AG04450 (cell line): ENCODE measurements at regions not wholly inside any gene's neighbourhood (a gene's known extent, or its start where the extent isn't known, plus 50 kb on each side); places are given as distances from the start of the nearest gene placed in this dataset.

Source experiments
- CTCF ChIA-PET: fragments of 300-600, 350-600 bp; formaldehyde crosslinking; extraction: SDS; loops from one replicate; lab custom pipeline; 2022; ENCODE audit warnings: antibody characterized with exemption, inconsistent platforms; lab: Charles Lee
- POLR2A ChIA-PET: fragments of 350-600 bp; formaldehyde crosslinking; extraction: SDS; loops from one replicate; lab custom pipeline; 2021; ENCODE audit warnings: antibody characterized with exemption, inconsistent platforms; lab: Yijun Ruan, JAX
- DNase-seq: peaks from one replicate; pipeline ENCODE4 v3.0.0-alpha.2; 2011; ENCODE audit warnings: low read depth, low spot score
- H3K27ac ChIP-seq: one replicate; pipeline ENCODE4 v1.5.1; 2012; ENCODE audit warnings: low read depth, low read length, control low read depth
- H3K27me3 ChIP-seq: one replicate; pipeline ENCODE4 v1.6.0; 2012; ENCODE audit warnings: low read length; ENCODE audit not compliant: control insufficient read depth, insufficient read depth
- H3K4me3 ChIP-seq: 2 replicates; pipeline ENCODE4 v1.5.1; 2011; ENCODE audit warnings: mild to moderate bottlenecking, low read depth, low read length, control low read depth
- H3K9me3 ChIP-seq: 2 replicates; pipeline ENCODE4 v1.5.1; 2012; ENCODE audit warnings: low read length; ENCODE audit not compliant: control insufficient read depth, insufficient read depth
- TF ChIP-seq, protein P1 (sequence below): IDR thresholded peaks from 2 replicates; pipeline ENCODE4 v1.5.1; 2011; ENCODE audit warnings: low read depth, low read length, control low read depth, inconsistent platforms

DNA sequence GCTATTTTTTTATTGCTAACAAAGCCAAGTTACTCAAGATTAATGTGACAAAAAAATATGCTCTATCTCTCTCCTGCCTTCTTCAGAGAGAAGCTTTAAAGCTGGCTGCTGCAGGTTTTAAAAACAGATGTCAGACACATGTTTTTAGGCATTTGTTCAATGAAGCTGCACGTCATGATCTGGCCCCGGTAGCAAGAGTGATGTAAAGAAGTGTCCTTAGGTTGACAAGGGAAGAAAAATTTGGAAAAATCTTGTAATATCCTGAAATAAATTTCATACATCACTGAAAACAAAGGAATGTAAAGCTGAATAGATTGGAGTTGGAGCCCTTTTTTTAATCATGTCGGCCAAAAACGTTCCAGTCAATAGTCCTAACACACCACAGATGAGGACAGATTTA lies 531.4 kb upstream of the NBEA start:
- Histone ChIP-seq H3K4me3 (no peak overlapping the region), H3K27me3 (no peaks in the 10 kb centered on the region), H3K27ac (no peak overlapping the region), H3K9me3 (no peaks in the 10 kb centered on the region)
- no peak for DNase-seq
- TF ChIP-seq, protein P1, sequence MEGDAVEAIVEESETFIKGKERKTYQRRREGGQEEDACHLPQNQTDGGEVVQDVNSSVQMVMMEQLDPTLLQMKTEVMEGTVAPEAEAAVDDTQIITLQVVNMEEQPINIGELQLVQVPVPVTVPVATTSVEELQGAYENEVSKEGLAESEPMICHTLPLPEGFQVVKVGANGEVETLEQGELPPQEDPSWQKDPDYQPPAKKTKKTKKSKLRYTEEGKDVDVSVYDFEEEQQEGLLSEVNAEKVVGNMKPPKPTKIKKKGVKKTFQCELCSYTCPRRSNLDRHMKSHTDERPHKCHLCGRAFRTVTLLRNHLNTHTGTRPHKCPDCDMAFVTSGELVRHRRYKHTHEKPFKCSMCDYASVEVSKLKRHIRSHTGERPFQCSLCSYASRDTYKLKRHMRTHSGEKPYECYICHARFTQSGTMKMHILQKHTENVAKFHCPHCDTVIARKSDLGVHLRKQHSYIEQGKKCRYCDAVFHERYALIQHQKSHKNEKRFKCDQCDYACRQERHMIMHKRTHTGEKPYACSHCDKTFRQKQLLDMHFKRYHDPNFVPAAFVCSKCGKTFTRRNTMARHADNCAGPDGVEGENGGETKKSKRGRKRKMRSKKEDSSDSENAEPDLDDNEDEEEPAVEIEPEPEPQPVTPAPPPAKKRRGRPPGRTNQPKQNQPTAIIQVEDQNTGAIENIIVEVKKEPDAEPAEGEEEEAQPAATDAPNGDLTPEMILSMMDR, result no peak
- POLR2A ChIA-PET, result no interaction called here
- CTCF ChIA-PET, result interaction anchor here (1.0 kb wide), 1 partner anchor 53 kb away, joined by 3 read pairs; no protein-coding TSS in a partner anchor

- no peak for DNase-seq
- H3K27ac ChIP-seq, result no peak overlapping the region
- TF ChIP-seq, protein P1, result no peak
- ChIA-PET POLR2A (no interaction called here), CTCF (interaction anchor here (1.0 kb wide), 1 partner anchor 53 kb away, joined by 3 read pairs; no protein-coding TSS in a partner anchor)
- H3K9me3 ChIP-seq, result no peaks in the 10 kb centered on the region
- no peak overlapping the region for H3K4me3 ChIP-seq
- no peaks in the 10 kb centered on the region for H3K27me3 ChIP-seq
These were observed 530.9 kb upstream of the NBEA start for GRCh38 chr13:34411177-34411576.

DNA sequence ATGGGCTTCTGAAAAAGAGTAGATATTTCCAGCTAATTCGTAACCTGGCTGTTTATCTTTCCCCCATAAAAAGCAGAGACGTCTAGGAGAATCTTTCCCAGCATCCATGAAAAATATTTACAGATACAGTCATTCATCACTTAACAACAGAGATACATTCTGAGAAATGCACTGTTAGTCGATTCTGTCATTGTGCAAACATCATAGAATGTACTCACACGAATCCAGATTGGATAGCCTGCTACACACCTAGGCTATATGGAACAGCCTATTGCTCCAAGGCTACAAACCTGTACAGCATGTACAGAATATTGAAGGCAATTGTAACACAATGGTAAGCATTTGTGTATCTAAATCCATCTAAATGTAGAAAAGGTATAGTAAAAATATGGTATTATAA lies 530.2 kb upstream of the NBEA start:
- no peak for DNase-seq
- Histone ChIP-seq H3K27ac (no peak overlapping the region), H3K27me3 (no peaks in the 10 kb centered on the region), H3K9me3 (no peaks in the 10 kb centered on the region), H3K4me3 (no peak overlapping the region)
- TF ChIP-seq, protein P1, result no peak
- ChIA-PET POLR2A (interaction anchor here (0.6 kb wide), 1 partner anchor 778 kb away, joined by 3 read pairs; no protein-coding TSS in a partner anchor), CTCF (no interaction called here)

GRCh38 chr13:34412295-34412694 lies 529.8 kb upstream of the NBEA start:
- DNase-seq, result no peak
- Histone ChIP-seq H3K27me3 (no peaks in the 10 kb centered on the region), H3K4me3 (no peak overlapping the region), H3K9me3 (no peaks in the 10 kb centered on the region), H3K27ac (no peak overlapping the region)
- ChIA-PET CTCF (no interaction called here), POLR2A (interaction anchor here (0.6 kb wide), 1 partner anchor 778 kb away, joined by 3 read pairs; no protein-coding TSS in a partner anchor)
- TF ChIP-seq, protein P1, result no peak

DNA sequence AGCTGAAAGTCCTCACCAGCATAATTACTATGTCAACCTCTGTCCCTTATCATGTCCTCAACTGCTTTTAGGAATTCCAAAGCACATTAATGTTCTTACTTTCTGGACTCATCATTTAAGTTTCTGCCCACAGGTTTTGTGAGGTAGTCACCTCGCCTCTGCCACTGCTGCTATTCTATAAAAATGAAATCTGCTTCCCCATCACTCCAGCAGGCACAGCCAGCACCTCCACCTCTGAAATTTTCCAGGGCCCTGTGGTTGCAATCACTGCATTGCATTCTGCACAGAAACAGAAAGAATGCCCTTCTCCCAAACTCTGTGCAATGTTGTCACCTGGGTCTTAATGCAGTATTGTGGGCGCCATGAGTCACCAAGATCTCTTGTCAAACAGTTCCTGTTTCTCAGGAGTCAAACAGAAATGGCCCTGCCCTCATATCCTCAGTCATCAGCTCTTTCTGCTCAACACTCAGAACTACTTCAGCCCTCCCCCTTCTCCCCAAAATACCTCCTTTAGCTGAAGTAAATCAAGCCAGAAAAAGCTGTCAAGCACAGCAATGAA lies 529.2 kb upstream of the NBEA start:
- POLR2A ChIA-PET, result no interaction called here

More for the DNA sequence above, 529.2 kb upstream of the NBEA start:
- Histone ChIP-seq H3K27me3 (no peaks in the 10 kb centered on the region), H3K27ac (no peak overlapping the region), H3K4me3 (no peak overlapping the region), H3K9me3 (no peaks in the 10 kb centered on the region)
- CTCF ChIA-PET, result no interaction called here
- TF ChIP-seq, protein P1, result no peak
- DNase-seq, result no peak
